ENCODE measurements at regions not wholly inside any gene's neighbourhood (a gene's known extent, or its start where the extent isn't known, plus 50 kb on each side); places are given as distances from the start of the nearest gene placed in this dataset.

DNA sequence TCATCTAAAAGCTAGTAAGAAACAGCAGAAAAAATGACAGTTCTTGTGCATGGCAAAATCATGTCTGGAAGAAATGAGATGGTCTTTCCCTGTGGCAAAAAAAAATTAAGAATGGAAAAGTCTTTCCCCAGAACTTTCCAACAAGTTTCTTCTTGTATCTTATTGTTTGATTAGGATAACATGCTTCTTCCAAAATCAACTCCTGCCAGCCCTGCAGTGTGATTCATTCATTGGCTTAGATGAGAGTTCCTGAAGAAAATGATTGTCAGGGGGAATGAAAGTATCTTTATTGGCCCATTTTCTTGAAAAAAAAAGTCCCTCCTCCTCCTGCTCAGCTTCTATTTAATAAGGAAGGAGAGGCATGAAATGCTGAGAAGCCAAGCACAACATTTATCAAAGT, 407.7 kb downstream of the ARAP2 start:
- TF ChIP-seq CTCF (IDR thresholded peaks at IDR 0.05): no peak
- no peak for TF ChIP-seq POLR2A (IDR thresholded peaks at IDR 0.05)
- TF ChIP-seq POLR2AphosphoS5 (IDR thresholded peaks at IDR 0.05): no peak
